ENCODE measurements at regions not wholly inside any gene's neighbourhood (a gene's known extent, or its start where the extent isn't known, plus 50 kb on each side); places are given as distances from the start of the nearest gene placed in this dataset.

GRCh38 chr1:244197851-244198375 is 146.8 kb downstream of the ZBTB18 start:
- no peak for DNase-seq

- no peak for DNase-seq
Observed at GRCh38 chr1:244199902-244200301, 148.8 kb downstream of the ZBTB18 start.

DNA sequence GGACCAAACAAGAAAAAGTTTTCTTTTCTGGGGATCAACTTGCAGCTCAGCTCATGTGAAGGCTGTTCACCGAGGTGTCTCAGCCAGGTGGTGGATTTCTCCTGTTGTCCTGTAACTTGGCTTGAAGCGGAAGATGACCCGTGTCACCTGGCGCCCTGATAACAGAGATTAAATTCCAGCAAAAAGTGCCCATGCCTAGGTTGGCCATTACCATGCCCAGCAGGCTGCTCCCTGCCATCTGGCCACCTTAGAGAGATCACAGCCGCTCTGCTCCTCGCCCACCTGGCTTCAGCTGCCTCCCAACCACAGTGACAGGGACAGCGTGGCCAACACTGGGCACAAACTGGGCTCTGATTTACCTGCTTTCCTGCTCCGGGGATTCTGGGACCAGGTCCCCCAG is 149.5 kb downstream of the ZBTB18 start:
- no peak for DNase-seq

DNA sequence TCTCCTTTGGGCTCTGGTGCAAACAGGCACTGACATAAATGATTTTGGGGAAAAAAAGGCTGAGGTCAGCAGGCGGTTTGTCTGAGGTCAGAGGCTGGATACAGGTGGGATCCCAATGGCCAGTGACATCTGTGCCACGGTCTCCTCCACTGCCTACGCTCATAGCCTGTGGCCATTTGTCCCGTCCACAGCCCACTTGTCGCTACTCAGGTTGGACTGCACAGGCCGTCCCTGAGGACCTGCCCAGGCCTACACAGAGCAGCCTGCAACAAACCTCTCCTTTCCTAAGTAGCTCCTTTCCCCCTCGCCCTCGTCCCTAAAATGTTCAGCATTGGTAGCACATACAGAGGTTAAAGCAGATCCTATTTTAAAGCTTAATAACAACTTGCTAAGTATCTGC is 150.7 kb downstream of the ZBTB18 start:
- no peak for DNase-seq

DNA sequence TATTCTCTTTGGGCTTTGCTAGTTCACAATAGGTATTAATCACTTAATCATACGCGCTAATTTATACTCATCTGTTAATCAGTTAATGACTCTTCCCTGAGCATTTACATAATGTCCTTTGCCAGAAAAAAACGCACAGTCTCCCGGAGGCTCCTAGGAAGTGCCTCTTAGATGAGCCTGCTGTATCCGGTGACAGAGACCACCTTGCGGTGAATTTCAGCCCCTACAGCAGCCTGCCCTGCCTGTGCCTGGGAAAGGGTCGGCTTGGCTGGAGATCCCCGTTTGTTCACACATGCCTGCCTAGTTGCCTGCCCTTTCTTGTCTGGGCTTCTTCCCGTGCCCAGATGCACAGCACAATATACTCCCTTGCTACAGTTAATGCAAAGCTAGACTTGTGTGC is 152.9 kb downstream of the ZBTB18 start:
- DNase-seq: no peak

GRCh38 chr1:244205171-244205570 is 154.1 kb downstream of the ZBTB18 start:
- no peak for DNase-seq

- DNase-seq: no peak
Observed at GRCh38 chr1:244205906-244206305, 154.8 kb downstream of the ZBTB18 start.

DNA sequence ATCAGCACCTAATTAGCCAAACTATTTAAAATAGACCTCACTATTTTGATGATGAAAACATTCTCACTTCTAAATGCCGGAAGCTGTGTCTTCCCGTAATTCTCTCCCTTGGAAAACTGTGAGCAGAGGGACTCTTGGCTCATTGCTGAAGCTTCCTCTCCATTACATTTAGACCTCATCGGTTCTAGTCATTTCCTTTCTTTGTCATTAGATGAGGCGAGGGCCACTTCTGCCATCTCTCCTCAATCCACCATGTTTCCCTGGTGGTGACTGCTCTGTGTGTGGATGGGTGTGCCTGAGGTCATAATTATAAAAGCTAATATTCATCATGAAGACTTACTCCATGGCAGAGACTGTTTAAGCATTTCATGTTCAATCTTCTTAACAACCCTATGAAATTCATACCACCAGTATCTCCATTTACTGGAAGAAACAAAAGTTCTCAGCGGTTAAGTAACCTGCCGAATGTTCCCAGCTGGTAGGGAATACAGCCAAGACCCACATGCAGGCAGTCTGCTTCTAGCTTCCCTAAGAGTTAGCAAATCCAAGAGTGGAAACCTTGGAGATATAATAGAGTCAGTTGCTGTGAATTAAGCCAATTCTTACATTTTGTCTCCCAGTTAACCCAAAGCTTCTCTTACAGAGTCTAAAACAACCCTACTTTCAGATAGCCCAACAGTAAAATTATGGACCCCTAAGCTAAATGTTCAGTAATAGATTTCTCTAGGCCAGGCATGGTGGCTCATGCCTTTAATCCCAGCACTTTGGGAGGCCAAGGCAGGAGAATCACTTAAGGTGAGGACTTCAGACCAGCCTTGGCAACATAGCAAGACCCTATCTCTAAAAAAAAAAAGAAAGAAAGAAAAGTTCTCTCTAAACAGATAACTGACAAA is 156.2 kb downstream of the ZBTB18 start:
- no peak for DNase-seq

DNA sequence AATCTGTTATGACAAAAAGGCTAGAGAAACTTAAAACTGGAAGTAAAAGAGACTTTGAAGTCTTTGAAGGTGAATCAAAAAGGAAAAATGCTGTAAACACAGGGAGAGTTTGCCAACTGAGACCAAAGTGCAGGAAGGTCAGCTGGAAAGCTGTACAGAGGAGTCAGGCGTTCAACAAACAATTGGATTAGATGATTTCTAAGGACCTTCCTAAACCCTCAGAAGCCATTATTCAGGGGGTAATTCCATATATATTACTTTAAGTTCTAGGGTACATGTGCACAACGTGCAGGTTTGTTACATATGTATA is 156.8 kb downstream of the ZBTB18 start:
- DNase-seq: no peak

GRCh38 chr1:244209955-244210354 is 158.9 kb downstream of the ZBTB18 start:
- DNase-seq: no peak

- no peak for DNase-seq
Observed at GRCh38 chr1:244210884-244211558, 159.9 kb downstream of the ZBTB18 start.

GRCh38 chr1:244211559-244211944 is 160.5 kb downstream of the ZBTB18 start:
- DNase-seq: no peak

- no peak for DNase-seq
Observed at GRCh38 chr1:244212219-244212618, 161.1 kb downstream of the ZBTB18 start.

DNA sequence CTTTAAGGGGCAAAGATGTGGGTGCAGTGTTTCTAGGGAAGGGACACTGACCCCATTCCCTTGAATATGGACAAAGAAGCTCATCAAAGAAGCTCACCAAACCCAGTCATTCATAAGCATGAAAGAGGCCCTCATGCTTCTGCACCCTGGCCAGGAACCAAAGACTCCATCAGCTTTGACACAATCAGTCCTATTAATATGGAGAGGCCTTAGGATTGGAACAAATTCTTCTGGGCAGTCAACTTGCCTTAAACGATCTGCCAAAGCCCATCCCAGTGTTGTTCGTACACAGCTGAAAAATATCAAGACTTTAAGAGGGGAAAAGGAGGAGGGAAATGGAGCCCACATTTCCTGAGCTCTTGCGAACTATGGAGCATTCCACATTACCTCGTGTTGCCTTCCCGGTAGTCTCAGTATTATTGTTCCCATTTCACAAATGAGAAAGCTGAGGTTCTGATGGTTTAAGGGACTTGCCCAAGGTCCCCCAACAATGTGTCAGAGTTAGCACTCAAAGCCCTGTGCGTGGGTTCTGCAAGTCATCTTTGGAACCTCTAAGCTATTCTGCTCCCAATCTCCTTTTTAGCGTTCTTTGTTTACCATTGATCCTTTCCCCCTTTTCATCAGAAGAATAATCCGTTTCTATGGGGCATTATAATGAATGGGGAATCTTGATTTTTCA is 161.9 kb downstream of the ZBTB18 start:
- no peak for DNase-seq

- DNase-seq: no peak
Observed at GRCh38 chr1:244214009-244214967, 163.2 kb downstream of the ZBTB18 start.

DNA sequence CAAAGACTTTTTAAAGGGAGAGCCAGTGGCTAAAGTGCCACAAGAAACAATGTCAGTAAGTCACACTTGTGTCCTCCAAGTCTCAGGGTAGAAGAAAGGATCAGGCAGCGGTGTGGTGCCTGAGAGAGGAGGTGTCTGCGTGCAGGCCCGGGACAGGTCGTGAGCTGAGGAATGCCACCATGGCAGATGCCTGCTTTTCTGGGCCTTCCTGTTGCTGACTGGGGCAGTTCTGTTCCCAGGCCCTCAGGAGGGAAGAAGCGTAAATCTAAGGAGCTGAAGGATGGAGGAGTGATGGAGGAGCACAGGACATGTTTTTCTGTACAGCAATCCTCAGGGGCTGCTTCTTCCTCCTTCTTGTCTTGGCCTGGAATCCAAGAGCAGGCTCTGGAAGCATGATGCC is 165.8 kb downstream of the ZBTB18 start:
- DNase-seq: no peak

DNA sequence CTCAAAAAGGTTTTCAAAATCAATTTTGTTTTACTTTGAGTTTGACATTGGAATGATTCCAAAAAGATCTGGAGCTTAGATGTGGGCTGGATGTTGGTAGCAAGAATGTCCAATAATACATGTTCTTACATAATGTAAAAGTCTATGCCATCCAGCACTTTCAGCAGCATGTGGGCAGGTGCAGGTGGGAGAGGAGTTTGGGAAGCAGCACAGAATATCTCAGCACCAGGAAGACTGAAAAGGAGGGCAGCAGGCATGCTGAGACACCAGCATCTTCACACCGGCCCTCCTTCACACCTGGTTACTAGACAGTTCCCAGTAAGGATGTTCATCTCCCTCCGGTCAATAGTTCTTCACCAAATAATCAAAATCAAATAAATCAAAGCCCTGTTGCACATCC is 166.6 kb downstream of the ZBTB18 start:
- DNase-seq: no peak

GRCh38 chr1:244218220-244218619 is 167.1 kb downstream of the ZBTB18 start:
- no peak for DNase-seq

- no peak for DNase-seq
Observed at GRCh38 chr1:244219149-244219548, 168.1 kb downstream of the ZBTB18 start.

GRCh38 chr1:244219802-244220201 is 168.7 kb downstream of the ZBTB18 start:
- no peak for DNase-seq

DNA sequence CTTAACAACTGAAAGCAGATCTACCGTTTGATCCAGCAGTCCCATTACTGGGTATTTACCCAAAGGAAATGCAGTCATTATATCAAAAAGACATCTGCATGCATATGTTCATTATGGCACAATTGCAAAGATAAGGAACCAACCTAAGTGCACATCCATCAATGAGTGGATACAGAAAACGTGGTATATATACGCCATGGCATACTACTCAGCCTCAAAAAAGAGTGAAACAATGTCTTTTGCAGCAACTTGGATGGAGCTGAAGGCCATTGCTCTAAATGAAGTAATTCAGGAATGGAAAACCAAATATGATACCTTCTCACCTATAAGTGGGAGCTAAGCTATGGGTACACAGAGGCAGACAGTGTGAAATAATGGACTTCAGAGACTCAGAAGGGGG is 169.3 kb downstream of the ZBTB18 start:
- no peak for DNase-seq

DNA sequence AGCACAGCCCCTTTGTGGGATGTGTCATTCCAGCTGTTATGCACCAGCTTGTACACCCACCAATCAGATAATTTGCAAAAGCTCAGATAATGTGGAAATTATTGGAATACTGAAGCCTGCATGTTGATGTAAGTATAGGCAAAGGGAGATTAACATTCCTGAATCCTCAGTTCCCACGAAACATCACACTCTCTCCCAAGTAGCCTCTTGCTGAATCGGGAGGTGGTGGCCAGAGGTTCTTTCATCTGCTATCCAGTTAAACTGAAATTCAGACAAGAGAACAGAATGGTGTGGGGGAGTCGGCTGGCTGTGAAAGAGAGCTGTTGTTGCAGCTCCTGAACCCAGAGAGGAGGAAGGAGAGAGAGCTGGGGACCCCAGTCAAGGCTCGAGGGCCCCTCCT is 170.9 kb downstream of the ZBTB18 start:
- no peak for DNase-seq

All from NCI-H1436 (cell line).